ENCODE measurements at regions not wholly inside any gene's neighbourhood (a gene's known extent, or its start where the extent isn't known, plus 50 kb on each side); places are given as distances from the start of the nearest gene placed in this dataset.
"Not testable (repeated sequence)": the region's sequence is repeated elsewhere in the genome, so short reads cannot be mapped to it uniquely, and the experiment has no call there.

DNA sequence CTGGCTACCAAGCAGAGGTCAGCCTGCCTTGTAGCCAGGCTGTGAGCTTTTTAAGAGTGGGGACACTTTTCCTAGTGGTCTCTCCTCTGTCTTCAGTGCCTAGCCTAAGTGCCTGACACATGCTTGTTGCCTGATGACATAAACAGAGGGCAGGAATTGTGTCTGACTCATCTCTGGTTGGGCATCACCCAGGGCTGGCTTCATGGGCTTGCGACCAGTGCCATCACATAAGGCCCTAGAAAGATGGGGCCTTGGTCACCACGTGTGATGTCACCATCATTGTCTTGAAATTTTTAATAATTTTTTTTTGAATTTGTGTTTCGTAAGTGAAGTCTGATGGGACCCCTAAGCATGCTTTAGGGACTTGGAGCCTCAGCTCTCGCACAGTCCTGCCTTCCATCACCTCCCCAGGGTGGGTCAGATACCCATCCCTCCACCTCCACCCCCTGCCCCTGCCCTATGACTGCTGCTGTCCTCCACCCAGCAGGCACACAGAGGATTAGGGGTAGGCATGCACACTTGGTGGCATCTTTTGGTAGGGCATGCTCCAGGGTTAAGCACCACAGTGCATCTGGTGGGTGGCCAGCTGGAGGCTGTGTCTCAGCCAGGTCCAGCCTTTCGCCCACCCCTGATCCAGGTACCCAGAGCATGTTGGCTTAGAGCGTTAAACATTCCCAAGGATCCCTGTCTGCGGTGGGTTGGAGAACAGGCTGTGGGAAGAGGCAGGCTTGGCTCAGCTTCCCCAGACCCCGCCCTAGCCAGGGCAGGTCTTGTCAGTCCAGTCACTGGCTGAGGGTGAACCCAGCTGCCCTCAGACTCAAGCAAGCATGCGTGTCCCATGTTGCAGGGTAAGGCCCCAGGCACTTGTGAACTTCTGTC lies 80.1 kb upstream of the SH3PXD2B start:
- Mint-ChIP-seq H3K4me3 (no peak overlapping the region), H3K36me3 (ENCODE audit: insufficient read depth in 2 of 2) (no peaks in the 10 kb centered on the region), H3K4me1 (ENCODE audit: low read depth) (peaks cover 15% of the 10 kb centered on the region), H3K9me3 (peaks cover 0 to 2% of the 10 kb centered on the region in 2 donors), H3K27ac (no peak overlapping the region), H3K27me3 (ENCODE audit: low read depth) (peaks cover 6% of the 10 kb centered on the region)
- ATAC-seq (replicated peaks in 1 of 2), result no peak
- DNase-seq, result no peak

DNA sequence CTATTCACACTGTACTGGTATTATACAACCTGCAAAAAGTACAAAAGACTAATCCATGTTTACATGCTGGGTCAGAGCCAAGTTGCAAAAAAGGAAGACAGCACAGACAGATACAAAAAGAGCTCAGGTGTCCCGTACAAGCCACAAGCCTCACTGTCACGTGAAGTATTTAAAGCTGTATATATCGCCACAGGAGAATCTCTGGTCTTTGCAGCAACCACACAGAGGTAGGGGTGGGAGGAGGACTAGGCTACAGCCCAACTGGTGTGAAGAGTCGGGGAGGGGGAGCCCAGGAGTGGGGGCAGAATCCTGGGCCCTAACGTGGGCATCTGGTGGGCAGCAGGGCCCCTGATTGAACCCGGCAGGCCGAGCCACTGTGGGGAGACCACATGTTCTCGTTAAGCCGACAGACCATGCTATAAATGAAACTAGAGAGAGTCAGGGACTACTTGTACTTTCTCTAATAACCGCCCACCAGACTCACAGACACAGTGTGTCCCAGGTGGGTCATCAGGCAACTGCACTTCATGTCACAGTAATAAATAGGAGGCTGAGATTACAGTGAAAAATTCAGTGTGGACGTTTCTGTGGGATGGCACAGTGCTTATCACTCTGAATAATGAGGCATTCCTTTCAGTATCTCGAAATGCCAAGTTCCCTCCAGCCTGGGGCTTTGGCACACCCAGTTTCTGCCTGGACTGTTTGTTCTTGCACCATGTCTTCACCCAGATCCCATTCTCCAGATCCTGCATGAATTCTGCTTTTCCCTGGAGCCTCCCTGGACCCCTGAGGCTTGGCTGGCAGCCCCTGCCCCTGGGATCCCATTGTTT lies 79.3 kb upstream of the SH3PXD2B start:
- H3K9me3 Mint-ChIP-seq, result peaks cover 0 to 5% of the 10 kb centered on the region in 2 donors
- H3K27ac Mint-ChIP-seq, result no peak overlapping the region
- H3K27me3 Mint-ChIP-seq (ENCODE audit: low read depth), result peaks cover 11% of the 10 kb centered on the region
- no peaks in the 10 kb centered on the region for H3K36me3 Mint-ChIP-seq (ENCODE audit: insufficient read depth in 2 of 2)
- ATAC-seq (replicated peaks in 1 of 2) (no peak), DNase-seq (no peak)
- peaks cover 15% of the 10 kb centered on the region for H3K4me1 Mint-ChIP-seq (ENCODE audit: low read depth)
- H3K4me3 Mint-ChIP-seq, result no peak overlapping the region

DNA sequence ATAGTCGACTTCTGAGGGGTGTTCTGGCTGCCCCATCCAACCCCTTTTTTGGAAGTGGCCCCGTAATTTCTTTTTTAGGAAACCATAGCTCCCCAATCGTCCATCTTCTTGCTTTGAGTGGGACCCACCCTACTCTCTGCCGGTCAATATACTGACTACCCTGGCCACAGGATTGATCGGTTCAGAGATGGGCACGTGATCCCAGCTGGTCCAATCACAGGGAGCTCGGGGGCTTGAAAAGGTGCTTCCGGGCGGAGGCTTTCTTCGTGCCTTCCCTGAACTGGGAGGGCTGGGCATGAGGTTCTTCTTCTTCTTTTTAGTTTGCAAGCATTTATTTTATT lies 78.7 kb upstream of the SH3PXD2B start:
- H3K36me3 Mint-ChIP-seq (ENCODE audit: insufficient read depth in 2 of 2), result no peaks in the 10 kb centered on the region
- no peak overlapping the region for H3K27ac Mint-ChIP-seq
- ATAC-seq (replicated peaks in 1 of 2) (no peak), DNase-seq (no peak)
- H3K4me1 Mint-ChIP-seq (ENCODE audit: low read depth), result peaks cover 15% of the 10 kb centered on the region
- H3K27me3 Mint-ChIP-seq (ENCODE audit: low read depth), result peaks cover 17% of the 10 kb centered on the region
- H3K4me3 Mint-ChIP-seq, result no peak overlapping the region
- H3K9me3 Mint-ChIP-seq, result peaks cover 0 to 5% of the 10 kb centered on the region in 2 donors

DNA sequence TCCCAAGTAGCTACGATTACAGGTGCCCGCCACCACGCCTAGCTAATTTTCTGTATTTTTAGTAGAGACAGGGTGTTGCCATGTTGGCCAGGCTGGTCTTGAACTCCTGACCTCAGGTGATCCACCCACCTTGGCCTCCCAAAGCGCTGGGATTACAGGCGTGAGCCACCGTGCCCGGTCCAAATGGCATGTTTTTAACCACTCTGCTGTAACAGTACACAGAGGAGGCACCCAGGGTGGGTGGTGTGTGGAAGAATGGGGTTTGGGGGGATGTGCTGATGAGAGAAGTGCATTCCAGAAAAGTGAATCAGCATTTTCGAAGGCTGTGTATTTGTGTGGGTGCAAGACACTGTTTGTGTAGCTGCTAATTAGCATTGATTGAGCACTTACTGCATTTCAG lies 78.1 kb upstream of the SH3PXD2B start:
- not testable (repeated sequence) for H3K36me3 Mint-ChIP-seq (ENCODE audit: insufficient read depth in 2 of 2); H3K9me3 Mint-ChIP-seq; H3K4me3 Mint-ChIP-seq; DNase-seq; ATAC-seq (replicated peaks in 1 of 2); H3K27ac Mint-ChIP-seq
- Mint-ChIP-seq H3K4me1 (ENCODE audit: low read depth) (peaks cover 15% of the 10 kb centered on the region), H3K27me3 (ENCODE audit: low read depth) (peaks cover 23% of the 10 kb centered on the region)

DNA sequence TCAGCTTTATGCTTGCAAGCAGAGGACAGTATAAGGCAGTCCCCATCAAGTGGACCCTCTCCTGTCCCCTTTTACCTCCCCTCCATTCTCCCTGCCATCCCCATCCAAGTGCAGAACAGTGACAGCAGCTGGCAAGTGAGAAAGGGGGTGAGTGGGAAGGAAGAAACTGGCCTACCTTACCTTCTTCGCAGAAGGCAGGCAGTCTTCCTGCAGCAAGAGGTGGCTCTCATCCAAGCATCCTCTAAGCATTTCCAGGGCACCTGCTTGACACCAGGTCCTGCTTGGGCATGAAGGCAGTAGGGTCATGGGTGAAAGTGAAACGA lies 77.3 kb upstream of the SH3PXD2B start:
- Mint-ChIP-seq H3K27ac (no peak overlapping the region), H3K4me3 (no peak overlapping the region), H3K27me3 (ENCODE audit: low read depth) (peaks cover 30% of the 10 kb centered on the region), H3K36me3 (ENCODE audit: insufficient read depth in 2 of 2) (no peaks in the 10 kb centered on the region), H3K4me1 (ENCODE audit: low read depth) (peaks cover 15% of the 10 kb centered on the region), H3K9me3 (peaks cover 0 to 5% of the 10 kb centered on the region in 2 donors)
- no peak for ATAC-seq (replicated peaks in 1 of 2)
- DNase-seq, result no peak

DNA sequence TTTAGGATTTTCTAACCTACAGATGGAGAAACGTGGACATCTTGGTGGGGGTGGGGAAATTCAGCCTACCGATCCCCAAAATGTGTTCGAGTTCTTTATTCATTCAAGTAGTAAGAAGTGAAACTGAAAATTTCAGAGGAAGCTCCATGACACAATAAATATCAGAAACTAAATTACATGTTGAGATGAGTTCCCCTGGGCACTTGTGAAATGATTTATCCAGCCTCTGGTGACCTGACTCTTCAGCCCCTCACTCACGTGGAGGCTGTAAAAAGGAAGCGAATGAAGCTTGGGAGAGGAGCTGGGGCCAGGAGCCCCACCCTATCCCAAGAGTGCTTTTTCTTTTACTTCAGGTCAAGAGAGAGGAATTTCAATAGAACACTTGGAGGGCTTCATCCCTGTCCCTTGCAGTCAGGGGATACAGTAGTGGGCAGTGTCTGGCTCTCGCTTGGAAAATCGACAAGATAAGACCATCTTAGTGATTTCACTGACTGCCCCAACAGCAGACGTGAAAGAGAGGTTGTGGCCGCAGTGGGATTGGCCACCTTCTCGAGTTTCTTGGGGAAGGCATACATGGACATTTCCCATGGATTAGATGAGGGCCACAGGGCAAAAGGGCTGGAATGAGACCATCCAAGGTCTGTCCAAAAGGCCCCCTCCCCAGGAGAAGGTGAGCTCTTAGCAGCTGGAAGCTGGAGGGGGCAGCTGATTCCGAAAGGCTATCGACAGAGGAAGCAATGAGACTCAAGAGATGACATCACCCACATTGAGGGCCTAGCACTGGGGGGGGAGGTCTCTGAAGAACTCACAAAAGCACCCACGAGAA lies 76.8 kb upstream of the SH3PXD2B start:
- peaks cover 0 to 5% of the 10 kb centered on the region in 2 donors for H3K9me3 Mint-ChIP-seq
- DNase-seq (no peak), ATAC-seq (replicated peaks in 1 of 2) (no peak)
- peaks cover 32% of the 10 kb centered on the region for H3K27me3 Mint-ChIP-seq (ENCODE audit: low read depth)
- peaks cover 15% of the 10 kb centered on the region for H3K4me1 Mint-ChIP-seq (ENCODE audit: low read depth)
- peak overlapping the region in 1 of 2 donors; percentile 35 for H3K4me3 Mint-ChIP-seq
- no peaks in the 10 kb centered on the region for H3K36me3 Mint-ChIP-seq (ENCODE audit: insufficient read depth in 2 of 2)
- H3K27ac Mint-ChIP-seq, result no peak overlapping the region

DNA sequence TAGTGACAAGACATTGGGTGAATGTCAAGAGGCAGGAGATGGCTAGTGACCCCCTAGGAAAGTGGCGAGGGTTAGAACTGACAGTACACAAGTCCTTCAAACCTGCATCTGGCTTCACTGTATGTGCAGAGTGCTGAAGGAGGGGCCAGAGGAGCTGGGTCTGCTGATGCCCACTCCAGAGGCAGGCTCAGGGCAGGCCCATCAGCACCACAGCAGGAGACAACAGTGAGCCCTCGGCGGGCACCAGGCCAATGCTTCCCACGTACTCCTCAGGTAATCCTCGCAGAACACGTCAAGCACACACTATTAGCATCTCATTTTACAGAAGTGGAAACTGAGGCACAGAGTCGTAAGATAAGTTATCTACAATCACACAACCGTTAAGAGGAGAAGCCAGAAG lies 76.1 kb upstream of the SH3PXD2B start:
- ATAC-seq (replicated peaks in 1 of 2), result no peak
- peaks cover 32% of the 10 kb centered on the region for H3K27me3 Mint-ChIP-seq (ENCODE audit: low read depth)
- H3K4me1 Mint-ChIP-seq (ENCODE audit: low read depth), result peaks cover 15% of the 10 kb centered on the region
- peaks cover 0 to 5% of the 10 kb centered on the region in 2 donors for H3K9me3 Mint-ChIP-seq
- H3K36me3 Mint-ChIP-seq (ENCODE audit: insufficient read depth in 2 of 2), result no peaks in the 10 kb centered on the region
- H3K27ac Mint-ChIP-seq, result no peak overlapping the region
- H3K4me3 Mint-ChIP-seq, result no peak overlapping the region
- DNase-seq, result no peak

DNA sequence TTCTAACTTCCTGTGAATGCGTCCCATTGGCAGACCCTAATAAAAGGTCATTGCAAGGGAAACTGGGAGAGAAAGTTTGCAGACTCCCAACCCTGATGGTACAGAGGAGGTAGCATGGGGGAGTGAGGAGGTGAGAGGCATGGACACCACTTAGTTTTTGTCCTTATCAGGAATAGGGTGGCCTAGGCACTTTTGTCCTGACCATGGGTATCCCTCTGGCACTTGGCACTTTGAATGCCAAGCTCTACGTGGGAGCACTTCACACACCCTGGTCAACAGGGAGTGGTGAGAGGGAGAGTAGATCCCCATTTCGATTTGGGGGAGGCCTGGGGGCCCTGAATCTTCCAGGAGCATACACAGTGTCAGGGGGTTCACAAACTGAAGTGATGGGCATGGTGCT lies 75.6 kb upstream of the SH3PXD2B start:
- no peak for DNase-seq
- H3K27me3 Mint-ChIP-seq (ENCODE audit: low read depth), result peaks cover 32% of the 10 kb centered on the region

DNA sequence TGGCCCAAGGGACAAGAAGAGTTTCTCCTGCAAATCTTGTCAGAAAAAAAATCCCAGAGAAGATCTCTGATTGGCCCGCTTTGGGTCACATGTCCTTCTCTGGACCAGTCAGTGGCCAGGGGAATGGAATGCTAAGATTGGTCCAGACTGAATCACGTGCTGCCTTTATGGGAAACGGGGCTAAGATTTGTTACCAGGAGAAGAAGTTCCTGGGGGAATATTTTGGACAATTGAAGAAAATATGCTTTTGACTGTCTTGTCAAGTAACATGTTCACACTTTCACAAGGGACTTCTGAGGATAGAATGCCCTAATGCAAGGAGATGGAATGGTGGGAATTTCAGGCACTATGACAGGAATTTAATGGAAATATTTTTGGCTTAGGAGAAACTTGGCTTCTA lies 74.1 kb upstream of the SH3PXD2B start:
- Mint-ChIP-seq H3K27ac (no peak overlapping the region), H3K27me3 (ENCODE audit: low read depth) (peaks cover 32% of the 10 kb centered on the region), H3K36me3 (ENCODE audit: insufficient read depth in 2 of 2) (no peaks in the 10 kb centered on the region), H3K9me3 (peaks cover 0 to 5% of the 10 kb centered on the region in 2 donors), H3K4me1 (ENCODE audit: low read depth) (peaks cover 15% of the 10 kb centered on the region), H3K4me3 (no peak overlapping the region)
- ATAC-seq (replicated peaks in 1 of 2), result no peak
- no peak for DNase-seq

More for the DNA sequence above, 75.6 kb upstream of the SH3PXD2B start:
- Mint-ChIP-seq H3K36me3 (ENCODE audit: insufficient read depth in 2 of 2) (no peaks in the 10 kb centered on the region), H3K9me3 (peaks cover 0 to 5% of the 10 kb centered on the region in 2 donors), H3K4me1 (ENCODE audit: low read depth) (peaks cover 15% of the 10 kb centered on the region), H3K27ac (no peak overlapping the region), H3K4me3 (no peak overlapping the region)
- ATAC-seq (replicated peaks in 1 of 2), result no peak

DNA sequence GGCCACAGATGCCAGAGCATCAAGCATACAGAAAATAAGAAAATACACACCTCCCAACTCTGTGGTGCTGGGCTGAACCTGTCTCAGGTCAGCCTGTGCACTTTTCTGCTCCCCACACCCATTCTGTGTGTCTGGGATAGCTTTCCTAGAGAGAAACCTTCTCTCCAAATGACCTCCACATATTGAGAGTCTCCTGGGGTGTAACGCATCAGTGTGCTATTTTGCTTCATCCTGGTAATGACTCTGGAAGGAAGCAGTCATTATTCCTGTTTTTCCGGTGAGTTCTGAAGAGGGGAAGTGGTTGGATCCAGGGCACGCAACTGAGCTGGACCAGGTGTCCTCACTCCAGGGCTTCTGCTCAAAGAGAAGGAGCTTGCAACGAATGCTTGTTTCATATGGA lies 73.2 kb upstream of the SH3PXD2B start:
- no peak overlapping the region for H3K27ac Mint-ChIP-seq
- H3K27me3 Mint-ChIP-seq (ENCODE audit: low read depth), result peaks cover 32% of the 10 kb centered on the region
- peaks cover 15% of the 10 kb centered on the region for H3K4me1 Mint-ChIP-seq (ENCODE audit: low read depth)
- ATAC-seq (replicated peaks in 1 of 2), result no peak
- no peak for DNase-seq
- peaks cover 2 to 5% of the 10 kb centered on the region in 2 donors for H3K9me3 Mint-ChIP-seq
- H3K4me3 Mint-ChIP-seq, result no peak overlapping the region
- H3K36me3 Mint-ChIP-seq (ENCODE audit: insufficient read depth in 2 of 2), result no peaks in the 10 kb centered on the region

DNA sequence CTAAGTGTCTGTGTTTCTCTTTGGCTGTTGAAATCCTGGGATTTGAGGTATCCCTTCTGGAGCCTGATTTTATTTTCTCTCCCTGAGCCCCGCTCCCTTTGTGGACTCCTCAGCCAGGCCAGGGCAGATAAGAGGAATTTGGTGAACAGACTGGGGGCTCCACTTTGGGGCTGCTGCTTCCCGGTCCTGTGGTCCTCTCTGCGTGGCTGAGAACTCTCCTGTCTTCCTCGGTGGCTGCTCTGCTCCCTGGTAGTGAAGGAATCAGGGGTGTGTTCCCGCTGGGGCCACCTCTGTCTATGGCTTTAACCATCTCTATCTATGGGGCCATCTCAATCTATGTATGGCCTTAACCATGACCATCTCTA lies 71.7 kb upstream of the SH3PXD2B start:
- H3K4me3 Mint-ChIP-seq, result no peak overlapping the region
- peaks cover 1 to 3% of the 10 kb centered on the region in 2 donors for H3K36me3 Mint-ChIP-seq (ENCODE audit: insufficient read depth in 2 of 2)
- ATAC-seq (replicated peaks in 1 of 2), result no peak
- no peak overlapping the region for H3K27ac Mint-ChIP-seq
- peaks cover 11% of the 10 kb centered on the region for H3K4me1 Mint-ChIP-seq (ENCODE audit: low read depth)
- DNase-seq, result no peak
- H3K9me3 Mint-ChIP-seq, result peaks cover 5 to 10% of the 10 kb centered on the region in 2 donors
- peaks cover 32% of the 10 kb centered on the region for H3K27me3 Mint-ChIP-seq (ENCODE audit: low read depth)

DNA sequence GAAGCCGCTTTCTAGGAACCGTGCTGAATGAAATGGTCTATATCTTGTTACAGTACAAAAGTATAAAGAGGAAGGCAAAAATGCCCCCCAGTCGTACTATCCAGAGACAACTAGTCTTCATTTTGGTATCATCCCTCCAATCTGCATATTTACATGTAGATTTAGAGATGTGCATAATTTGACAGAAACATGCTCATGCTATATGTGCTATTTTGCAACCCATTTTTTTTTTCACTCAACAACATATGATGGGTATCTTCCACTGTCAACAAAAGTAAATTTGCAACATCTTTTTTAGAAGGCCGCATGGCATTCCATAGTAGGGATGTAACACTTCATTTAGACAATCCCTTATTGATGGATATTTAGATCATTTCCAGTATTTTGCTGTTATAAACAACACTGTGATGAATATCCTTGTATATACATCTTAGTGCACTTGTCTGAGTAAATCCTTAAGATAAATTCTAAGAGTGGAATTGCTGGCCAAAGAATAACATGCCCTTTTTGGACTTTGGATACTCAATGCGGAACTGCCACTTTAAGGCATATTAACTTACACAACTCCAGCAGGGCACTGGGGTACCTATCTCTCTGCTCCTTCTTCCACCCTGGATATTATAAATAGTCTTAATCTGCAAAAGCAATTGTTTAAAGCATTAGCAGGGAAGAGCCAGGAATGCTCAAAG lies 71.1 kb upstream of the SH3PXD2B start:
- DNase-seq, result no peak

More for the DNA sequence above, 71.1 kb upstream of the SH3PXD2B start:
- no peak overlapping the region for H3K27ac Mint-ChIP-seq
- peaks cover 31% of the 10 kb centered on the region for H3K27me3 Mint-ChIP-seq (ENCODE audit: low read depth)
- H3K4me3 Mint-ChIP-seq, result no peak overlapping the region
- peaks cover 4 to 6% of the 10 kb centered on the region in 2 donors for H3K36me3 Mint-ChIP-seq (ENCODE audit: insufficient read depth in 2 of 2)
- no peak for ATAC-seq (replicated peaks in 1 of 2)
- H3K9me3 Mint-ChIP-seq, result peaks cover 7 to 12% of the 10 kb centered on the region in 2 donors
- peaks cover 6% of the 10 kb centered on the region for H3K4me1 Mint-ChIP-seq (ENCODE audit: low read depth)

Data from activated T-cell treated with anti-CD3 and anti-CD28 coated beads, Interleukin-2, amount 50 U/mL, for 72 hours (primary cell).